NCI-H2227 (cell line): ENCODE measurements at regions not wholly inside any gene's neighbourhood (a gene's known extent, or its start where the extent isn't known, plus 50 kb on each side); places are given as distances from the start of the nearest gene placed in this dataset.
"Not testable (repeated sequence)": the region's sequence is repeated elsewhere in the genome, so short reads cannot be mapped to it uniquely, and the experiment has no call there.

Experiments
- DNase-seq: peaks from one replicate; lab custom pipeline; 2025; ENCODE audit not compliant: unreplicated experiment; lab: John Stamatoyannopoulos, UW

DNA sequence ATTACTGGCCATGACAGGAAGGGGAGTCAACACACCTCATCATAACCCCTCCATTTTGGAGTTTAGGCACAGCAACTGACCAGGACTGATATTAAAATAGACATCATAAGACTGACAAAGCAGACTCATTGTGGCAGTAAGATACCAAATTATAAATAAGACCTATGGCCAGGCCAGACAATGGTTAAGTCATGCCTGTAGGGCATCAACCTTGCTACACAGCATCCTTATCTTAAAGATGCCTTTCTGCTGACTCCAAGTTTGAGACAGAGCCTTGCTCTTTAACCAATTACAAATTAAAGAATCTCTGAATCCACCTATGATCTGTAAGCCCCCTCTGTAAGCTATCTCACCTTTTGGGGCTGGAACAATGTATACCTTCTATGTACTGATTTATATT is 65.5 kb downstream of the VCX2 start:
- DNase-seq: no peak

DNA sequence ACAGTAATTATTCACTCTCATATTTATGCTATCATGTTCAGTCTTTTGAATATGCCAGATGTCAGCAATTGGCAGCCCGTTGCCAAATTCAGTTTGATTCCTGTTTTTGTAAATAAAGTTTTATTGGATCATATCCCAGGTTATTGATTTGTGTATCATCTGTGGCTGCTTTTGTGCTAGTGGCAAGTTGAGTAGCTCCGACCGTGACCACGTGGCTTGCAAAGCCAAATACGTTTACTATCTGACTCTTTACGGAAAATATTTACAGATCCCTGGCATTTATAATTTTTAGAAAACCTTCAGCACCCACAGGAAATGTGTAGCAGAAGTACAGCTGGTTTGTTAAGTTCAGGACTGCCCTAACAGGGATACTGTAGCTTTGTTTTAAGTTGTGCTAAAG is 67.4 kb downstream of the VCX2 start:
- DNase-seq: no peak

DNA sequence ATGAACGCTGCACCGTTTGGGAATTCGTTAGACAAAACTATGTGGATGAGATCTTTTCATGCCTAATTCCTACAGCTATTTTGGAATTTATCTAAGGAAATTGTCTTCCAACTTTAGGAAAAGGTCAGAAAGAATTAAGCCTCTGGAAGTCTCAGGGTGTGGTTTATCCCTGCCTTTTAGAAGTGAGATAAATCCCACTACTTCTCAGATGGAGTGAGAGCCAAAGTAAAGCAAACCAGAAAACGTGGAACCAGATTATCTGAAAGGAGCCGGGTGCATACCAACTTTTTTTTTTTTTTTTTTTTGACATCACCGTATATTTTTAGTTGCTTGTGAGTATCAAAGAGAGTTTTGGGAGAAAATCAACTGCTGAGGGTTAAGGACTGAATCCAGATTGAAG is 79.6 kb downstream of the VCX2 start:
- DNase-seq: no peak

DNA sequence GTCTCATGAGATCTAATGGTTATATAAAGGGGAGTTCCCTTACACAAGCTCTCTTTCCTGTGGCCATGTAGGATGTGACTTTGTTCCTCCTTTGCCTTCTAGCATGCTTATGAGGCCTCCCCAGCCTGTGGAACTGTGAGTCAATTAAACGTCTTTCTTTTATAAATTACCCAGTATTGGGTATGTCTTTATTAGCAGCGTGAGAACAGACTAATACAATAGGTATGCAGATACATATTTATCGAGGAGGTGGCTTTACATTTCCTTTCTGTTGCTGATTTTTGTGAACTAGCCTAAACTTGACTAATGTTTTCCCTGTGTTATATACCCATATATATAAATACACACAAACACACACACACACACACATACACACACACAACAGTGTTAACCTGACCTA is 80.2 kb downstream of the VCX2 start:
- no peak for DNase-seq

DNA sequence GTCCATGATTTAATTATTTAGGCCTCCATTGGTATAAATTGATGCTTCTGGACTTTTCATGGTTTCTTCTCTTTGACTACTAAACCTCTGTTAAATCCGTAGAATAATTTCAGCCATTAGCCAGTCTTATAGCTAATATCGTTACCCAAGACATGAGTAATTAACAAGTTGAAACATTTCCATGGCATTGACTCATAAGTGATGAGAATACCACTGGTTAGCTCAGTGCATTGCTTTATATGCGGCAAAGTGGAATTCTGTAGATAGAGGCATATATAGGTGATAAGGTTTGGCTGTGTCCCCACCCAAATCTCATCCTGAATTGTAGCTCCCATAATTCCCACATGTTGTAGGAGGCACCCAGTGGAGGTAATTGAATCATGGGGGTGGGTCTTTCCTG is 80.6 kb downstream of the VCX2 start:
- no peak for DNase-seq

DNA sequence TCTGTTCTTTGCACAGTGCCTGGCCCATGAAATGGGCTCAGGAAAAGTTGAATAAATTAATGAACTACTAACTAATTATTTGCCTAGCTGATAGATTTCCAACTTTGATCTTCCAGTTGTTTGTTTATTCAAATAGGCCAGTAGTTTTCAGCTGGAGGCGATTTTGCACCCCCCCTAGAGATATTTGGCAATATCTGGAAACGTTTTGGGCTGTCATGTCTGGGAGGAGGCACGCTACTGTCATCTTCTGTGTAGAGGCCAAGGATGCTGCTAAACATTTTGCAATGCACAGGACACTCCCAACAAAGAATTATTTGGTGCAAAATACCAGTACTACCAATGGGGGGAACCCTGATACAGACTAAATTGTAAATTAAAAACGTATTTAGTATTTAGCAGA is 81.9 kb downstream of the VCX2 start:
- DNase-seq: no peak

DNA sequence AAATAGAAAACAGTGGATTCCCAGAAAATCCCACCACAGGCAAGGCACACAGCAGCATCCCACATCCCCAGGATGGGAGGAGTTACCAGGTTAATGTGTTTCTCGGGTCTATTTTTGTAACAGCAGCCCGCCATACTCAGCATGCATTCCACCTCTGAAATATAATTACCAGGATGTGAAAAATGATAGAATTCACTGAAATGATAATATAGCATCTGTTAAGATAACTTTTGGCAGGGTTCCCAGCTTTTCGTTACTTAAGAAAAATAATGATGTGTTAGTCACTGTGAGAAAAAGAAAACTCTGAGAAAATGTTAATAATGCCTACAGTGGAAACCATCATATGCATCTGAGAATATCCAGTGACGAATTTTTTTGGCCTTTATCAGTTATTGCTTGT is 87.1 kb downstream of the VCX2 start:
- DNase-seq: peak; percentile 95

DNA sequence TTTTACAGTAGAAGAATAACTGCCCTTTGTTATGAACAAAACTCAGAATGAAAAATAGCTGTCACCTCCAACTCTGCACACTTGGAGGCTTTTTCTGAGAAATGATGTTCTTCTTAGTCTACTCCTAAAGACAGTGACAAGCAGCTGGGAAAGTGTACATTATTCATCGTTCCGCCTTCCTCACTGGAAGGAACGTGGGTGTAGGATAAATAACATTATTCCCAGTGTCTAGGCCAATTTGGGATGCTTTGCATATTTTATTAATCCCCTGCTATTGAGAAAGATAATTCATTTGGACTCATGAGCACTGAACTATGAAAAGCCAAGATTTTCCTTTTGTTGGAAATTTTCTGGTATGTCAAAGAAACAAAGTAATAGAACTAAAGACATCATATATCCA is 87.8 kb downstream of the VCX2 start:
- peak; percentile 54 for DNase-seq

DNA sequence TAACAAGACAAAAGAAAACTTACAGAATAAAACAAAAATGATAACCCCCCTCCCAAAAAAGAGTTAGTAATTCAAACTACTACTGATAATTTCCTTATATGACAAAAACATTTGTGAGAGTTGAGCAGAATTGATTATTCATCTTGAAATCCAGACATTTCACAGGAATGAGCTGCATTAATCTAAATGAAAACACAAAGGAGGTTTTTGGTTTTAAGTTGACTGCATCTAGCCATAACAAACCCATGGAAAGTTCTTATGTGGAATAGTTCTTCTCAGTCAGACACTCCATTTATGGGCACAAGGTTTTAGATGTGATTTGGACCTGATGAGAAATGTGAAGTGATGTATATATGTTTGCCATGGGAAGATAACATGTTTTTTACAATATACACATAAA is 95.4 kb downstream of the VCX2 start:
- no peak for DNase-seq

DNA sequence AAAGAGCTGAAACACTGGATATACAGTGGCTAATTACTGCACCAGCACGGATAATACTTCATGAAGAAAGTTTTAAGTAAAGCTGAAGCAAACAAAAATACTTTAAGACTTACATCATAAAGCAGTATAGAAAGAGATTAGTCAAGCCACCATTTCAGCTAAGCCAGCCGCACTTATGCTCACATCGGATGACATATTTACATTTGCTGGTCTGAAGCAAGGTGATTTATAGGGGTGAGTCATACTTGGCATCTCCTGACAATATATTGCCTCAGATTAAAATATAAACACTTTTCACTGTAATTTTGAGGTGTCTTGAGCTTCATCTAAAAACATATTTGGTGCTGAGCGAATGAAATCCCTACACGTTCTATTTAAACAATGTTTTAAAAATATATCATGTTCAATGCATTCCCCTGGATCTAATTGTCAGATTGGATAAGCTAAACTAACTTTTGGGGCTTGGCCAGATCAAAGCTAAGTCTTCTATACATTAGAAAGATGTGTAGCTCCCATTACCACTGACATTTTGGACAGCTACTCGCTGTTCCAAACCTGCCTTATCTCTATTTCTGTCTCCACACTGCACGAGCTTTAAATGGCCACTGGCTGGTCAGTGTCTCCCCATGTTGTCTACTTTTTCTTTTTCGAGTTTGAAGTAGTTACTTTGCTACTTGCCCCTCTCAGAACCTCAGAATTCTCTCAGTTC is 103.2 kb downstream of the VCX2 start:
- DNase-seq: peak; percentile 7

DNA sequence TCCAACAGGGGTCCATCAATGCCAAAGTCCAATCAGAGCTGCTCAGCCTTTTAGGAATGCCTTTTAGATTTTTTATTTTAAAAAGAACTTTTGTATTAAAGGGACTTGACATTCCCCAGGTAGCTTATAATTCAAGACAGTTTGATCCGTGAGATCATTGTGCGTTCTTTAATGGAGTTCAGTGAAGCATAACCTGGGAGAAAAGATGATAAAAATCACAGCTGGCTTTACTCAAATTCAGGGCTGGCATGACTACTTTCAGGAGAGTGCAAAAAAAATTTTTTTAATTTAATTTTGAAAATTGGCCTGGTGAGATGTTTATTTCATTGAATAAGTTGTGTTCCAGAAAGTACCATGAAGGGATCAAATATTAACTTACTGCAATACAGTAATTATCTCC is 118.2 kb downstream of the VCX2 start:
- no peak for DNase-seq

DNA sequence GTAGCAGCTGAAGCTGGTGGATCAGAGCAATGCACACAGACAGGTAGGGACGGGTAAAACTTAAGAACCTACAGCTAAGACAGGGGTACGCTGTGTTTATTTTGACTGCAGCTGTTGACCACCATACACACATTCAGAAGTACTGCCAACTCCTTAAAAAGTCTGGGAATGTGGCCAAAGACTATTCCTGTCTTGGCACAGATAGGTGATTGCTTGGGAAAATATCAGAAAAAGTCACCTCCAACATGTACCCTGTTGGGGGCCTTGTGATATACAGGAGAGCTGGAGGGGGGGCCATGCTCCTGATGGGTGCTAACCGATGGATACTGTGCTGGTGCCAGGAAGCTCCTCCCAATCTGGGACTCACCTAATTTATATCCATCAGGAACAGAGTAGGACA is 121.2 kb downstream of the VCX2 start:
- no peak for DNase-seq

DNA sequence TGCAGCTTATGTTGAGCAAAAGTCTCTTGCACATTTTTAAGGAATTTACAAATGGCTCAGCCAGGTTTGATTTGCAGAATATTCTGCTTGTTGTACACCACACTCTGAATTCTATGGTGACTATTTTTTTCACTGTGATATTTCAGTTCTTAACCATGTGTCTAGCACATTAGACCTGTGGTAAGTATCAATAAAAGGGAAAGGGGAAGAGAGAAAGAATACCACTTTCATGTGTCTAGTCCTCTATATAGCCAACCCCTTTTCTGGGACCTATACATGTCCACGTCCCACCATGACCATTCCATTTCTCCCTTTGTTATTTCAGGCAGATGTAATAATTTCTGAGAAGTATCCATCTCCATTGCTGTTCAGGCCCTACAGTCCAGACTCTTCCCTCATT is 121.3 kb upstream of the PNPLA4 start:
- no peak for DNase-seq

DNA sequence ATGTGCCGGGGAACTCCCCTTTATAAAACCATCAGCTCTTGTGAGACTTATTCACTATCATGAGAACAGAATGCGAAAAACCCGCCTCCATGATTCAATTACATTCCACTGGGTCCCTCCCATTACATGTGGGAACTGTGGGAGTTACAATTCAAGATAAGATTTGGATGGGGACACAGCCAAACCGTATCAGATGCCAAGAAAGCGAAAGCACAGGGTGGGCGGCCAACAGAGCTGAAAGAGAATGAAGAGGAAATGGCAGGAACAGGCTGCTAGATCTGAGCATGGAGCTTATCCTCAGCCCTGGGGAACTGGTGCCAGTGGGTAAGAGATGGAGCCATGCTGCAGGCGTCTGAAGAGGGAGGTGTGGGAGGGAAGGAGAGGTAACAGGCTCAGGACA is 117.7 kb upstream of the PNPLA4 start:
- no peak for DNase-seq

DNA sequence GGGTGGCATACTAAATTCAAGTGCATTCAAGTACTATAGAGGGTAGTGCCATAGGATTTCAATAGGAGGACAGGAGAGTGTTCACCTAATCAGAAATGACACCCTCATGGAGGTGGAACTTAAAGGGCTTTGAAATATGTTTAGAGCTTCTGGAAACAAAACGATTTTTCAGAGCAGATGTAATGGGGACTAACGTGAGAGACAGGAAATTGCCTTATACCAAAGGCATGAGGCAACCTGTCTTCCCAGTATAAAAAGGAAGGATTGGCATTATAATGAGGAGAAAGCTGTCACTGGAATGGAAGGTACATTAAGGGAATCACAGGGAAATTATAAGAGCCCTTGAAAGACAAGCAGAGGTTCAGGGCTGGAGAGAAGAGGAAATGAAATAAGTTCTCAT is 116.3 kb upstream of the PNPLA4 start:
- no peak for DNase-seq

DNA sequence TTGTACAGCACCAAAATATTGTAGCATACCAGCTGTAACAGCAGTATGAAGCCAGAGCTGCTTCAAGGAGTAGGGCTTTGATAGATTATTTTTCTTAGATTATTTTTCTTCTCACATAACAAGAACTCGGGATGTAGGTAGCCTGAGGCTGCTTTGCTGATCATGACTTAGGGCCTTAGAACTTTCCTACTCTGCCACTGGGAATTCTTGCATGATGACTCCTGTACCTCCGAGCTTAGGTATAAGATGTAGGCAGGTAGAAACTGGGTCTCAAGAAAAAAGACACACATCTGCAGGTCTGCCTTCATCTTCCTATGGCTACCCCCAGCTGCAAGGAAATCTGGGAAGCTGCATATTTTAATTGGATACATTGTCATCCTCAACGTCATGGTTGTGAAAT is 115.9 kb upstream of the PNPLA4 start:
- no peak for DNase-seq

DNA sequence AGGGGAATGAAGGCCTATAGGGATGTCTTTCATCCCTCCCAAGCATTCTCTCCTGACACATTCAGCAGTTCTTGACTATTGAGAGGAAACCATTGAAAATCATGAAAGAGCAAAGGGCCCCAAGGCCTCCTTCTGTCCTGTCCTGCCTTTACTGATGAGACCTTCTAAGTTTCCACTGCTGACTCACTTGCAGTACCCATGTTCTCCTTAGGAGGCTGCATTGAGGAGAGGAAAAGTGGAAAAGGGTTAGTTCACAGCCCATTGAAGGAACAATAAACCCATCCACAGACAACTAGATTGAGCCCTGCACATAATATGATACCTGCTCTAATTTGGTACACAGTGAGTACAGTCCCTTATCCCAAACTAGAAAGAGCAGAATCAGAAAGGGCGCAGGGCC is 115.1 kb upstream of the PNPLA4 start:
- DNase-seq: no peak

DNA sequence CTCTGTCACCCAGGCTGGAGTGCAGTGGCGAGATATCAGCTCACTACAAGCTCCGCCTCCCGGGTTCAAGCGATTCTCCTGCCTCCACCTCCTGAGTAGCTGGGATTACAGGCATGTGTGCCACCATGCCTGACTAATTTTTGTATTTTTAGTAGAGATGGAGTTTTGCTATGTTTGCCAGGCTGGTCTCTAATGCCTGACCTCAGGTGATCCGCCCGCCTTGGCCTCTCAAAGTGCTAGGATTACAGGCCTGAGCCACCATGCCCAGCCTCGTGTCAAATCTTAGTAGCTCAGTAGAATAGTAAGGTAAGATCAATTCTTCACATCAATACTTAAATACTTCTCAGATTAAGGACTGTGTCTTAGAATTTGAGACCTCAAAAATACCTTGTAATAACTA is 112.5 kb upstream of the PNPLA4 start:
- not testable (repeated sequence) for DNase-seq

DNA sequence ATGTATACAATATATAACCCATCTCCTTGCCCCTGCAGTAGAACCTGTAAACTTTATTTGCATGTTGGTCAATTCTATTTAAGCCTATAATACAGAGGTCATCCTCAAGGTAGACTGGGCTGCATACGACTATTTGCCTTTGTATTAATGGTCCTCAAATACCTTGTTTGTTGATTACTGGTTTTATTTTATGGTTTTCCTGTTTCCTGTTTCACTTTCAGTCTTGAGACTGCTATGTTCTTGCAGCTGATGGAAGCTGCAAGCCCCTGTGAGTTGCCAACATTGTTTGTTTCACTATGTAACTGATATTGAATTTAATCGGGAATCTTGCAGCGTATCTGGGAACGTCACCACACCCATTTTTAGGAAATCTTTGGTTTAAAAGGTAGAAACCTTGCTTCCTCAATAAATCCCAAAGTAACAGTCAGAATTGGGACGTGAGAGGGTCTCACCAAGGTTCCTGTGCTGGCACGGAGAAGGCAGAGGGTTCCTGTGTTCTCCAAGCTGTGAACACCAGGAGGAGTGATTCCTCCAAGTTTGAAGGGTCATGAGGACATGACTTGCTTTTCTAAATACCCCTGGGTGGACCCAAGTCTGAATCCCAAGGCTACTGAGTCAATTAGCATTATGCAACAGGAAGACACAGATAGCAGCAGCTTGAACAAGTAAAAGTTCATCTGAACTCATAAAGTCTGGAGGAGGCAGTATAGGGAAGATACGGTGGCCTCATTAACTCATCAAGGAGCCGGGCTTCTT is 110.6 kb upstream of the PNPLA4 start:
- DNase-seq: no peak

DNA sequence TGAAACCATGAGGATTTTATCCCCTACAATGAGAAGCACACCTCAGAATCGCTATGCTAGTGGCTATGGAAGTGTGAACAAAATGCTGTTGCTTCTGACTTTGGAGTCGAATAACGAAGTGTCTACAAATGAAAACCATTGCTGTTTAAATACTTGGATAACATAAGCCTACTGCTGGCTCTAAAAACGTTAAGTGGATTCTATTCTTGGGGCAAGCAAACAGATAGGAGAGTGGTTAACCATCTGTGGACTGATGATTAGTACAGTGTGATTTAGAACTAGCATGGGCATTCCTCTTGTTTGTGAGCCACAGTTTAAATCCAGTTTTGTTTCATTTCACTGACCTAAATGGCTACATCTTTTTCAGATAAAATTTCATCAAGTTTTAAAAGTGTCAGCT is 109.7 kb upstream of the PNPLA4 start:
- DNase-seq: no peak

DNA sequence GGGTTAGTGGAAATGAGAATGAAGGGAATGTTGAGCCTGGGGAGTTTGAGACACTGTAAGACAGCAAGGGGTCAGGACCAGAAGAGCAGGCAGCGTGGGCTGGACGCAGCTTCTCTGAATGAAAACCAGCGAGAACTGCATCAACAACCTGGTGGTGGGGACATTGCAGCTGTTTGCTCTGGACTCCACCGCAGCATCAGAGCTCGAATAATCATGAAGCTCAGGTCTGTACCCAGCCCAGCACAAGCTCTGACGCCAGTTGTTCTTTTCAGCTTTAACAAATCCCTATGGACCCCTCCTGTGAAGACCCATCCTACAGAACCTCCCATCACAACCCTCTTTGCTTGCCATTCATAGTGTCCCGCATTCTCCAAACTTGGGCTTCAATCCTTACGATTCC is 106.8 kb upstream of the PNPLA4 start:
- no peak for DNase-seq

DNA sequence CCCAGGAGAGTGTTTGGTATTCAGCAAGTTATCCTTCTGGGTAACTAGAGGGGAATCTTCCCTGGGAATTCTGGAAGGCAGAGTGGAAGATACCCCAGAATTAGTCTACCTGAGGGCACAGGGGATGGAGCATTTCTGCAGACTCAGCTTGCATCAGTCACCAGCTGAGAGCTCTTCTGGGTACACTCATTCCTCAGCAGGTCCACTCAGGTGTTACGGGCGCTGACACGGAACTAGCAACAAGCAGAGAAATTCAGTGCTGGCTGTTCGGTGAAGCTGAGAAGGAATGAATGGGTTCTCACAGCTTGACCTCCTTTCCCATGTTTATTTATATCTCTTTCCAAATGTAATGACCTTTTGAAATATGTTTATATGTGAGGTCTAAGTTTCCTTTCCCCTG is 106.0 kb upstream of the PNPLA4 start:
- DNase-seq: no peak

DNA sequence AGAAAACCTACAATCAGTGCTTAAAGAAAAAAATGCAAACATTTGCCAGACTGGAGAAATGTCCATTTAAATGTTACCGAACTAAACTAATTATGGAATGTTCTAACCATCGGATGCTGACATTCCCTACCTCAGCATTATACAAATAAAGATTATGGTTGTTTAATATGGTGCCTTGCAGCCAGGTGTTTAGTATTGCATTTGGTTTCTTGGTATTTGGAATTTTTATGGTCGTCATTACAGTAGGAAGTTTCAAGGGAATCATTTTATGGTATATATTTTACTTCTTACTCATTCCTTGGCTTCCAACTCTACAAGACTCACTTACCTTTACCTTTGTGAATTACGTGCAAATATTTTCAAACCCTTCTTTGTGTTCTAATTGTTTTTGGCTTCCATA is 103.1 kb upstream of the PNPLA4 start:
- no peak for DNase-seq
